Natural killer cell treated with Interleukin-12 subunit alpha and Interleukin-12 subunit beta and Interleukin-15 and Interleukin-18, amount 100 ng/mL, for 72 hours (primary cell): ENCODE measurements at regions not wholly inside any gene's neighbourhood (a gene's known extent, or its start where the extent isn't known, plus 50 kb on each side); places are given as distances from the start of the nearest gene placed in this dataset.

ENCODE experiments used
- ATAC-seq, 2 donors: fragments of 150-1000 bp; cut with Tn5 transposase in 1 of 2; sonication (Bioruptor Pico), chemical (Tn5 transposase) in 1 of 2; 2 replicates each; pipeline ENCODE4 v1.10.0; 2021
- DNase-seq: peaks from one replicate; pipeline ENCODE4 v3.0.0; 2022; ENCODE audit warnings: low spot score
- H3K27ac Mint-ChIP-seq, 2 donors: 1 replicate in 1 of 2; 2 replicates in 1 of 2; pipeline ENCODE4 v1.8.0; 2022; ENCODE audit warnings: mixed read lengths in 2 of 2, mild to moderate bottlenecking in 1 of 2, moderate library complexity in 1 of 2
- H3K27me3 Mint-ChIP-seq, 2 donors: 1 replicate in 1 of 2; 2 replicates in 1 of 2; pipeline ENCODE4 v1.8.0; 2022; ENCODE audit warnings: mixed read lengths in 2 of 2
- H3K36me3 Mint-ChIP-seq: one replicate; pipeline ENCODE4 v1.8.0; 2022; ENCODE audit warnings: mixed read lengths
- H3K4me1 Mint-ChIP-seq, 2 donors: 1 replicate in 1 of 2; 2 replicates in 1 of 2; pipeline ENCODE4 v1.8.0; 2022; ENCODE audit warnings: low read depth in 2 of 2, mixed read lengths in 2 of 2, mild to moderate bottlenecking in 1 of 2
- H3K4me3 Mint-ChIP-seq: one replicate; pipeline ENCODE4 v1.8.0; 2022; ENCODE audit warnings: mixed read lengths
- H3K9me3 Mint-ChIP-seq: 2 replicates; pipeline ENCODE4 v1.8.0; 2022; ENCODE audit warnings: mixed read lengths

- Mint-ChIP-seq H3K27ac (no peak overlapping the region), H3K27me3 (no peaks in the 10 kb centered on the region), H3K4me3 (no peak overlapping the region), H3K36me3 (peaks cover 14% of the 10 kb centered on the region), H3K4me1 (no peaks in the 10 kb centered on the region), H3K9me3 (peaks cover 9% of the 10 kb centered on the region)
- DNase-seq (no peak), ATAC-seq (no peak)
Observed at GRCh38 chr18:78573773-78574172, 405.8 kb upstream of the SALL3 start.

GRCh38 chr18:78576967-78577366, 402.7 kb upstream of the SALL3 start:
- Mint-ChIP-seq H3K27ac (no peak overlapping the region), H3K36me3 (peaks cover 14% of the 10 kb centered on the region), H3K9me3 (peaks cover 9% of the 10 kb centered on the region), H3K4me1 (no peaks in the 10 kb centered on the region), H3K27me3 (no peaks in the 10 kb centered on the region), H3K4me3 (no peak overlapping the region)
- DNase-seq = no peak
- no peak for ATAC-seq

GRCh38 chr18:78579449-78579848, 400.2 kb upstream of the SALL3 start:
- Mint-ChIP-seq H3K36me3 (peaks cover 5% of the 10 kb centered on the region), H3K4me1 (no peaks in the 10 kb centered on the region), H3K9me3 (peaks cover 5% of the 10 kb centered on the region), H3K27me3 (no peaks in the 10 kb centered on the region), H3K27ac (no peak overlapping the region), H3K4me3 (no peak overlapping the region)
- no peak for ATAC-seq
- DNase-seq = no peak

GRCh38 chr18:78579854-78580577, 399.6 kb upstream of the SALL3 start:
- no peaks in the 10 kb centered on the region for H3K4me1 Mint-ChIP-seq
- H3K36me3 Mint-ChIP-seq = peaks cover under 1% of the 10 kb centered on the region
- no peaks in the 10 kb centered on the region for H3K27me3 Mint-ChIP-seq
- ATAC-seq (no peak), DNase-seq (no peak)
- no peak overlapping the region for H3K4me3 Mint-ChIP-seq
- H3K27ac Mint-ChIP-seq = no peak overlapping the region
- peaks cover 2% of the 10 kb centered on the region for H3K9me3 Mint-ChIP-seq

GRCh38 chr18:78580835-78581339, 398.7 kb upstream of the SALL3 start:
- DNase-seq (no peak), ATAC-seq (no peak)
- Mint-ChIP-seq H3K4me3 (no peak overlapping the region), H3K4me1 (no peaks in the 10 kb centered on the region), H3K27ac (no peak overlapping the region), H3K27me3 (no peaks in the 10 kb centered on the region), H3K9me3 (no peaks in the 10 kb centered on the region), H3K36me3 (no peaks in the 10 kb centered on the region)

- ATAC-seq (no peak), DNase-seq (no peak)
- Mint-ChIP-seq H3K36me3 (no peaks in the 10 kb centered on the region), H3K9me3 (no peaks in the 10 kb centered on the region), H3K4me1 (no peaks in the 10 kb centered on the region), H3K27me3 (no peaks in the 10 kb centered on the region), H3K4me3 (no peak overlapping the region), H3K27ac (no peak overlapping the region)
Observed at GRCh38 chr18:78582181-78582709, 397.4 kb upstream of the SALL3 start.

- ATAC-seq = no peak
- no peaks in the 10 kb centered on the region for H3K27me3 Mint-ChIP-seq
- no peak overlapping the region for H3K27ac Mint-ChIP-seq
- H3K4me1 Mint-ChIP-seq = no peaks in the 10 kb centered on the region
- no peak overlapping the region for H3K4me3 Mint-ChIP-seq
- no peaks in the 10 kb centered on the region for H3K36me3 Mint-ChIP-seq
- no peaks in the 10 kb centered on the region for H3K9me3 Mint-ChIP-seq
- DNase-seq = no peak
Observed at GRCh38 chr18:78582898-78583738, 396.5 kb upstream of the SALL3 start.

- Mint-ChIP-seq H3K27me3 (no peaks in the 10 kb centered on the region), H3K27ac (no peak overlapping the region), H3K36me3 (no peaks in the 10 kb centered on the region), H3K9me3 (no peaks in the 10 kb centered on the region), H3K4me1 (no peaks in the 10 kb centered on the region), H3K4me3 (no peak overlapping the region)
- ATAC-seq (no peak), DNase-seq (no peak)
Observed at GRCh38 chr18:78583739-78584458, 395.7 kb upstream of the SALL3 start.

- H3K9me3 Mint-ChIP-seq = no peaks in the 10 kb centered on the region
- H3K36me3 Mint-ChIP-seq = no peaks in the 10 kb centered on the region
- no peak for DNase-seq
- no peak overlapping the region for H3K4me3 Mint-ChIP-seq
- H3K27ac Mint-ChIP-seq = no peak overlapping the region
- no peaks in the 10 kb centered on the region for H3K4me1 Mint-ChIP-seq
- no peaks in the 10 kb centered on the region for H3K27me3 Mint-ChIP-seq
- no peak for ATAC-seq
Observed at GRCh38 chr18:78584459-78585022, 395.1 kb upstream of the SALL3 start.

GRCh38 chr18:78586586-78586985, 393.0 kb upstream of the SALL3 start:
- Mint-ChIP-seq H3K4me3 (no peak overlapping the region), H3K36me3 (no peaks in the 10 kb centered on the region), H3K9me3 (no peaks in the 10 kb centered on the region), H3K4me1 (no peaks in the 10 kb centered on the region), H3K27ac (no peak overlapping the region), H3K27me3 (no peaks in the 10 kb centered on the region)
- DNase-seq (no peak), ATAC-seq (no peak)

GRCh38 chr18:78587096-78587495, 392.5 kb upstream of the SALL3 start:
- no peak overlapping the region for H3K4me3 Mint-ChIP-seq
- H3K4me1 Mint-ChIP-seq = no peaks in the 10 kb centered on the region
- no peaks in the 10 kb centered on the region for H3K9me3 Mint-ChIP-seq
- H3K27ac Mint-ChIP-seq = no peak overlapping the region
- no peaks in the 10 kb centered on the region for H3K27me3 Mint-ChIP-seq
- no peak for DNase-seq
- no peak for ATAC-seq
- H3K36me3 Mint-ChIP-seq = no peaks in the 10 kb centered on the region

GRCh38 chr18:78587626-78588600, 391.7 kb upstream of the SALL3 start:
- Mint-ChIP-seq H3K27ac (no peak overlapping the region), H3K36me3 (no peaks in the 10 kb centered on the region), H3K27me3 (no peaks in the 10 kb centered on the region), H3K4me3 (no peak overlapping the region), H3K9me3 (no peaks in the 10 kb centered on the region), H3K4me1 (no peaks in the 10 kb centered on the region)
- DNase-seq = no peak
- peak in 1 of 2 donors; percentile 40 for ATAC-seq
